Urothelium cell line (cell line): ENCODE measurements at regions not wholly inside any gene's neighbourhood (a gene's known extent, or its start where the extent isn't known, plus 50 kb on each side); places are given as distances from the start of the nearest gene placed in this dataset.
A peak's percentile ranks its signal among the peaks of the same experiment; 100 is the strongest.
"Not testable (repeated sequence)": the region's sequence is repeated elsewhere in the genome, so short reads cannot be mapped to it uniquely, and the experiment has no call there.

Experiments
- DNase-seq: peaks from one replicate; pipeline ENCODE4 v3.0.0; 2011; ENCODE audit warnings: low spot score, mixed read lengths
- FAIRE-seq: peaks from 2 replicates; lab custom pipeline; 2011; peaks lifted over from hg19 to GRCh38; lab: Jason Lieb, UNC

- no peak for FAIRE-seq
- no peak for DNase-seq
Observed at GRCh38 chr5:86671536-86671935, 53.8 kb downstream of the COX7C start.

- DNase-seq, result no peak
- no peak for FAIRE-seq
Observed at GRCh38 chr5:86674069-86674468, 56.3 kb downstream of the COX7C start.

- FAIRE-seq, result no peak
- DNase-seq, result no peak
Observed at GRCh38 chr5:86675311-86675710, 57.6 kb downstream of the COX7C start.

GRCh38 chr5:86679529-86679928 lies 61.8 kb downstream of the COX7C start:
- peak; percentile 32 for FAIRE-seq
- peak; percentile 44 for DNase-seq

- no peak for FAIRE-seq
- no peak for DNase-seq
Observed at GRCh38 chr5:86679949-86680348, 62.2 kb downstream of the COX7C start.

GRCh38 chr5:86684222-86684621 lies 66.5 kb downstream of the COX7C start:
- no peak for FAIRE-seq
- DNase-seq, result peak; percentile 4

GRCh38 chr5:86686046-86686445 lies 68.3 kb downstream of the COX7C start:
- no peak for DNase-seq
- no peak for FAIRE-seq

- no peak for FAIRE-seq
Observed at GRCh38 chr5:86688406-86688805, 70.7 kb downstream of the COX7C start.

GRCh38 chr5:86689103-86689729 lies 71.5 kb downstream of the COX7C start:
- DNase-seq (no peak), FAIRE-seq (no peak)

More at GRCh38 chr5:86688406-86688805, 70.7 kb downstream of the COX7C start:
- no peak for DNase-seq

GRCh38 chr5:86709157-86709881 lies 91.6 kb downstream of the COX7C start:
- FAIRE-seq, result no peak
- DNase-seq, result no peak

GRCh38 chr5:86716121-86716520 lies 98.4 kb downstream of the COX7C start:
- DNase-seq (no peak), FAIRE-seq (no peak)

- DNase-seq, FAIRE-seq: not testable (repeated sequence)
Observed at GRCh38 chr5:86731319-86732117, 113.8 kb downstream of the COX7C start.

GRCh38 chr5:86735370-86735769 lies 117.6 kb downstream of the COX7C start:
- FAIRE-seq (no peak), DNase-seq (no peak)

GRCh38 chr5:86737579-86737978 lies 119.8 kb downstream of the COX7C start:
- FAIRE-seq, result no peak
- DNase-seq, result no peak

GRCh38 chr5:86748538-86749105 lies 130.9 kb downstream of the COX7C start:
- DNase-seq (no peak), FAIRE-seq (no peak)

GRCh38 chr5:86749841-86750240 lies 132.1 kb downstream of the COX7C start:
- FAIRE-seq, result no peak
- DNase-seq, result no peak

- DNase-seq, result no peak
- no peak for FAIRE-seq
Observed at GRCh38 chr5:86756839-86757238, 139.1 kb downstream of the COX7C start.

GRCh38 chr5:86757824-86758223 lies 140.1 kb downstream of the COX7C start:
- FAIRE-seq (no peak), DNase-seq (peak; percentile 17)

- DNase-seq (no peak), FAIRE-seq (no peak)
Observed at GRCh38 chr5:86760661-86761060, 142.9 kb downstream of the COX7C start.

GRCh38 chr5:86763929-86764328 lies 146.2 kb downstream of the COX7C start:
- DNase-seq, result no peak
- no peak for FAIRE-seq

- FAIRE-seq (no peak), DNase-seq (no peak)
Observed at GRCh38 chr5:86765778-86766502, 148.2 kb downstream of the COX7C start.
